ENCODE measurements at regions not wholly inside any gene's neighbourhood (a gene's known extent, or its start where the extent isn't known, plus 50 kb on each side); places are given as distances from the start of the nearest gene placed in this dataset.

- ATAC-seq (ENCODE audit: low read depth) (no peak), DNase-seq (no peak)
- no peak overlapping the region for H3K27ac ChIP-seq (ENCODE audit: insufficient read depth, low read length)
- no peak overlapping the region for H2AFZ ChIP-seq (replicated peaks; ENCODE audit: low read length, poor library complexity)
- H2BK15ac ChIP-seq (ENCODE audit: low read depth, low read length): no peak overlapping the region
- H2AK9ac ChIP-seq (replicated peaks; ENCODE audit: low read depth, low read length, poor library complexity): no peak overlapping the region
- no peaks in the 10 kb centered on the region for H4K20me1 ChIP-seq (ENCODE audit: insufficient read depth, low read length)
- H4K91ac ChIP-seq (ENCODE audit: insufficient read depth, low read depth, low read length): no peak overlapping the region
- ChIA-PET CTCF (interaction anchor here (0.7 kb wide), 1 partner anchor 1122 kb away, joined by 3 read pairs; no protein-coding TSS in a partner anchor), POLR2A (ENCODE audit: unreplicated experiment) (no interaction called here)
- H3K36me3 ChIP-seq (ENCODE audit: control insufficient read depth, insufficient read depth, low read length): no peaks in the 10 kb centered on the region
- H3K9ac ChIP-seq (ENCODE audit: low read depth, low read length): no peak overlapping the region
- no peak overlapping the region for H3K4me3 ChIP-seq (ENCODE audit: insufficient read depth, low read depth, low read length)
- intact Hi-C loops (cut with micrococcal nuclease): no loop called here
- no peaks in the 10 kb centered on the region for H3K9me3 ChIP-seq (ENCODE audit: control insufficient read depth, insufficient read depth, low read length)
- H3K23ac ChIP-seq (ENCODE audit: low read depth, low read length): no peak overlapping the region
- H2BK20ac ChIP-seq (ENCODE audit: low read depth, low read length): no peak overlapping the region
- no peaks in the 10 kb centered on the region for H3K9me1 ChIP-seq (ENCODE audit: insufficient read depth, low read length)
- no peak overlapping the region for H2BK5ac ChIP-seq (ENCODE audit: low read depth, low read length, poor library complexity, severe bottlenecking)
- H3K14ac ChIP-seq (replicated peaks; ENCODE audit: low read depth, low read length): no peak overlapping the region
- H3K18ac ChIP-seq (ENCODE audit: low read depth, low read length): no peak overlapping the region
- H2AK5ac ChIP-seq (ENCODE audit: low read depth, low read length): no peak overlapping the region
- H3K56ac ChIP-seq (ENCODE audit: extremely low read depth, insufficient read depth, low read length): no peak overlapping the region
- H3K27me3 ChIP-seq (ENCODE audit: control insufficient read depth, insufficient read depth, low read length): no peaks in the 10 kb centered on the region
- H3K4ac ChIP-seq (ENCODE audit: low read depth, low read length): no peak overlapping the region
- no TSS peak for BruUV-seq (replicated peaks)
- dilution Hi-C loops (cut with HindIII; ENCODE audit: low sequenced_read_pairs, unreplicated experiment): no loop called here
- in situ Hi-C loops (cut with MboI; ENCODE audit: low sequenced_read_pairs): no loop called here
- WGBS, 2 experiments (ENCODE audit: extremely low coverage in 2 of 2, insufficient read length in 1 of 2): 0% methylated on average over 1 of the region's 3 CpGs; no CpG with 5 or more reads in 1 of the 2 experiments
- TF ChIP-seq USF2 (IDR thresholded peaks at IDR 0.05; ENCODE audit: low read depth, low read length): no peak
- TF ChIP-seq NFE2L2 (IDR thresholded peaks at IDR 0.05; ENCODE audit: low read depth, low read length): no peak
- no peak for TF ChIP-seq BHLHE40 (IDR thresholded peaks at IDR 0.05; ENCODE audit: low read depth, low read length)
- no peak for TF ChIP-seq MAZ (IDR thresholded peaks at IDR 0.05; ENCODE audit: borderline replicate concordance, low read depth, low read length)
- no peak for TF ChIP-seq MAFK (IDR thresholded peaks at IDR 0.05; ENCODE audit: low read depth, low read length)
- TF ChIP-seq SMC3 (IDR thresholded peaks at IDR 0.05; ENCODE audit: low read depth, low read length): no peak
- no peak for TF ChIP-seq CTCF (conservative IDR thresholded peaks at IDR 0.05; ENCODE audit: low read depth, low read length)
- TF ChIP-seq RFX5 (IDR thresholded peaks at IDR 0.05; ENCODE audit: low read depth, low read length): no peak
- TF ChIP-seq MXI1 (IDR thresholded peaks at IDR 0.05; ENCODE audit: borderline replicate concordance, low read depth, low read length): no peak
- TF ChIP-seq RAD21 (IDR thresholded peaks at IDR 0.05; ENCODE audit: low read length): no peak
- TF ChIP-seq FOS (IDR thresholded peaks at IDR 0.05; ENCODE audit: low read depth, low read length): no peak
- H3K4me1 ChIP-seq (ENCODE audit: control insufficient read depth, insufficient read depth, low read length): no peaks in the 10 kb centered on the region
- H3K79me1 ChIP-seq (ENCODE audit: low read depth in 1 of 2, low read length in 2 of 2): no peaks in the 10 kb centered on the region
- no peak overlapping the region for H4K5ac ChIP-seq (ENCODE audit: low read depth, low read length)
- no peak overlapping the region for H4K8ac ChIP-seq (ENCODE audit: low read depth in 2 of 2, low read length in 2 of 2)
- no peak overlapping the region for H2BK120ac ChIP-seq (ENCODE audit: low read depth, low read length)
- no peak overlapping the region for H3K4me2 ChIP-seq (ENCODE audit: low read depth, low read length)
Measured at GRCh38 chr2:106618614-106619013, 131.4 kb downstream of the CD8B2 start.

Measured in IMR-90 (cell line).